ENCODE measurements at regions not wholly inside any gene's neighbourhood (a gene's known extent, or its start where the extent isn't known, plus 50 kb on each side); places are given as distances from the start of the nearest gene placed in this dataset.

GRCh38 chr5:124333298-124333979, 413.0 kb downstream of the ZNF608 start:
- H3K4me3 Mint-ChIP-seq, result no peak overlapping the region
- CTCF ChIA-PET, result no interaction called here
- H3K27ac Mint-ChIP-seq, result no peak overlapping the region
- H3K4me1 Mint-ChIP-seq, result no peaks in the 10 kb centered on the region
- peaks cover 2% of the 10 kb centered on the region for H3K9me3 Mint-ChIP-seq (ENCODE audit: low read depth)
- H3K36me3 Mint-ChIP-seq, result no peaks in the 10 kb centered on the region
- DNase-seq (no peak), ATAC-seq (no peak)
- H3K27me3 Mint-ChIP-seq, result no peaks in the 10 kb centered on the region

- ATAC-seq, result no peak
- no peak overlapping the region for H3K4me3 Mint-ChIP-seq
These were observed 414.2 kb downstream of the ZNF608 start for GRCh38 chr5:124332273-124332672.

DNA sequence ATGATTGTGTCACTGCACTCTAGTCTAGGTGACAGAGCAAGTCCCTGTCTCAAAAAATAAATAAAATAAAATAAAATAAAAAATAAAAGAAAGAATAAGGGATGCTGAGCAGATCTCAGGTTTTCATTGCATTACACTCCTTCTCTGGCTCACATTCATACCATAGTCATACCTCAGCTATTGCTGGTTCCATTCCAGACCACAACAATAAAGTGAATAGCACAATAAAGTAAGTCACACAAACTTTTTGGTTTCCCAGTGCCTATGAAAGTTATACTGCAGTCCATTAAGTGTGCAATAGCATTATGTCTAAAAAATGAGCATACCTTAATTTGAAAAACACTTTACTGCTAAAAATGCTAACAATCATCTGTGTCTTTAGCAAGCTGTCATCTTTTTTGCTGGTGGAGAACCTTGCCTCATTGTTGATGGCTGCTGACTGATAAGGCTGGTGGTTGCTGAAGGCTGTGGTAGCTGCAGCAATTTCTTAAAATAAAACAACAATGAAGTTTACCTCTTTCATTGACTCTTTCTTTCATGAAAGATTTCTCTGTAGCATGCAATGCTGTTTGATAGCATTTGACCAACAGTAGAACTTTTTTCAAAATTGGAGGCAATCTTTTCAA, 415.7 kb downstream of the ZNF608 start:
- Mint-ChIP-seq H3K4me1 (no peaks in the 10 kb centered on the region), H3K27me3 (no peaks in the 10 kb centered on the region), H3K4me3 (no peak overlapping the region), H3K36me3 (no peaks in the 10 kb centered on the region), H3K27ac (no peak overlapping the region), H3K9me3 (ENCODE audit: low read depth) (peaks cover 2% of the 10 kb centered on the region)
- CTCF ChIA-PET, result no interaction called here
- ATAC-seq (no peak), DNase-seq (no peak)

More at GRCh38 chr5:124332273-124332672, 414.2 kb downstream of the ZNF608 start:
- Mint-ChIP-seq H3K9me3 (ENCODE audit: low read depth) (peaks cover 2% of the 10 kb centered on the region), H3K36me3 (no peaks in the 10 kb centered on the region), H3K27me3 (no peaks in the 10 kb centered on the region), H3K4me1 (no peaks in the 10 kb centered on the region), H3K27ac (no peak overlapping the region)
- CTCF ChIA-PET, result no interaction called here
- DNase-seq, result no peak

DNA sequence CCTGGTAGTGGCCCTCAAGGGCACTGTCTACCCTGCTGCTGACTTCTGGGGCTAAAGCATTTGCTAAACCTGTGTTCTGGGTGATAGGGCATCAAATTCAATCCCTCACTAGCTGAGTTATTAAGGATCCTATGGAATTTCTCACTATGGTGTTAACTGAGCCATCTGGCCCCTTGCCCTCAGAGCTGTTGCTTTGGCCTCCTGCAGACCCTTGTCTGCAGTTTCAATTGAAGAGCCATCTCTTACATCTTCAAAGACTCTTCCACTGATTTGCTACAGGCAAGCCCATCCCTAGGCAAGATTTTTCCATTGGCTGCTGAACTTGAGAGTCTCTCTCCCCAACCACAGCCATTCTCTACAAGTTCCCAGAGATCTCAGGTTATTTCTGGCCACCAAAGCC, 418.2 kb downstream of the ZNF608 start:
- no peaks in the 10 kb centered on the region for H3K27me3 Mint-ChIP-seq
- no peaks in the 10 kb centered on the region for H3K36me3 Mint-ChIP-seq
- no peaks in the 10 kb centered on the region for H3K4me1 Mint-ChIP-seq
- no peak overlapping the region for H3K27ac Mint-ChIP-seq
- CTCF ChIA-PET, result no interaction called here
- H3K9me3 Mint-ChIP-seq (ENCODE audit: low read depth), result peaks cover 2% of the 10 kb centered on the region
- no peak overlapping the region for H3K4me3 Mint-ChIP-seq
- ATAC-seq (no peak), DNase-seq (no peak)

DNA sequence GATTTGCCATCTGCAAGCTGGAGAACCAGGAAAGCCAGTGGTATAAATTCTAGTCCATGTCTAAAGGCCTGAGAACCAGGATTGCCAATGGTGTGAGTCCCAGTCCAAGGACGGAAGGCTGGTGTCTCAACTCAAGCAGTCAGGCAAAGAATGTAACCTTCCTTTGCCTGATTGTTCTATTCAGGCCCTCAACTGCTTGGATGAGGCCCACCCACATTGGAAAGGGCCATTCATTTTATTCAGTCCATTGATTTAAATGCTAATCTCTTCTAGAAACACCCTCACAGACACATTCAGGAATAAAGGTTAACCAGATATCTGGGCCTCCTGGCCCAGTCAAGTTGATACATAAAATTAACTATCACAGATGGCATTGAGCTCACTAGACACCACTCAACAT, 427.8 kb downstream of the ZNF608 start:
- no peaks in the 10 kb centered on the region for H3K36me3 Mint-ChIP-seq
- no peak overlapping the region for H3K27ac Mint-ChIP-seq
- no peak overlapping the region for H3K4me3 Mint-ChIP-seq
- no peaks in the 10 kb centered on the region for H3K27me3 Mint-ChIP-seq
- ATAC-seq (no peak), DNase-seq (no peak)
- no peaks in the 10 kb centered on the region for H3K4me1 Mint-ChIP-seq
- no peaks in the 10 kb centered on the region for H3K9me3 Mint-ChIP-seq (ENCODE audit: low read depth)
- CTCF ChIA-PET, result no interaction called here

- H3K4me1 Mint-ChIP-seq, result no peaks in the 10 kb centered on the region
- H3K4me3 Mint-ChIP-seq, result no peak overlapping the region
- no peak for DNase-seq
- no peak for ATAC-seq
- H3K27ac Mint-ChIP-seq, result no peak overlapping the region
- H3K9me3 Mint-ChIP-seq (ENCODE audit: low read depth), result no peaks in the 10 kb centered on the region
- no peaks in the 10 kb centered on the region for H3K36me3 Mint-ChIP-seq
- CTCF ChIA-PET, result no interaction called here
- H3K27me3 Mint-ChIP-seq, result no peaks in the 10 kb centered on the region
These were observed 429.0 kb downstream of the ZNF608 start for GRCh38 chr5:124317451-124317850.

DNA sequence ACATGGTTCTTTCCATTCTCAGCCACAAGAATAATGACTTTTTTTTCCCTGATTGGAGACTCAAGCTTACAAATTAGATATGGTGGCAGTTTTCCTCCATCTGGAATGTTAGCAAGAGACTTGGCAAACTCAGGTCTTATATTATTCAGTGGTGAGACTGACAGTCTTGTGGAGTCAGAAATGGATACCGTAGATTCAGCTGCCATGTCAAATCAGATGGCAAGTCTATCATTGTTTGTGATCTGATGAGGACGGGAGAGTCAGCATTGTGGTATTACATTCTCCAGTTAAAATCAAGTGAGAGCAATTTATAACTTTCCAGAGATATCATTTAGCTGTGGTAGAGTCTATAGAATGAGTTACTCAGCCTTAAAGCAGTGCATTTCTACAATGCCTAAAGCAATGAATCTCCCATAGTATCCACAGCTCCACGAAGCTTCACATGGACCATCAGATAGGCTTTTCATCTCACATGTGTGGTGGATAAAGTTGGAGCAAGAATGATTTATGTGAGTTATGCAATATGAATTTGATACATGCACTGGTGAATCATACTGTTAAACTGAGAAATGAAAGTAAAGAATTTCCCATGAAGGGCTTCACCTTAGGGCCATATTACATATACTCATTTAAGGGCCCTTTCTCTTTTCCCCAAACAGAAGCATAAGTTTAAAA, 430.6 kb downstream of the ZNF608 start:
- CTCF ChIA-PET, result no interaction called here
- Mint-ChIP-seq H3K9me3 (ENCODE audit: low read depth) (no peaks in the 10 kb centered on the region), H3K36me3 (no peaks in the 10 kb centered on the region), H3K27ac (no peak overlapping the region), H3K27me3 (no peaks in the 10 kb centered on the region), H3K4me1 (no peaks in the 10 kb centered on the region), H3K4me3 (no peak overlapping the region)
- DNase-seq (no peak), ATAC-seq (no peak)

GRCh38 chr5:124310453-124310852, 436.0 kb downstream of the ZNF608 start:
- Mint-ChIP-seq H3K4me1 (no peaks in the 10 kb centered on the region), H3K36me3 (no peaks in the 10 kb centered on the region)
- CTCF ChIA-PET, result no interaction called here

DNA sequence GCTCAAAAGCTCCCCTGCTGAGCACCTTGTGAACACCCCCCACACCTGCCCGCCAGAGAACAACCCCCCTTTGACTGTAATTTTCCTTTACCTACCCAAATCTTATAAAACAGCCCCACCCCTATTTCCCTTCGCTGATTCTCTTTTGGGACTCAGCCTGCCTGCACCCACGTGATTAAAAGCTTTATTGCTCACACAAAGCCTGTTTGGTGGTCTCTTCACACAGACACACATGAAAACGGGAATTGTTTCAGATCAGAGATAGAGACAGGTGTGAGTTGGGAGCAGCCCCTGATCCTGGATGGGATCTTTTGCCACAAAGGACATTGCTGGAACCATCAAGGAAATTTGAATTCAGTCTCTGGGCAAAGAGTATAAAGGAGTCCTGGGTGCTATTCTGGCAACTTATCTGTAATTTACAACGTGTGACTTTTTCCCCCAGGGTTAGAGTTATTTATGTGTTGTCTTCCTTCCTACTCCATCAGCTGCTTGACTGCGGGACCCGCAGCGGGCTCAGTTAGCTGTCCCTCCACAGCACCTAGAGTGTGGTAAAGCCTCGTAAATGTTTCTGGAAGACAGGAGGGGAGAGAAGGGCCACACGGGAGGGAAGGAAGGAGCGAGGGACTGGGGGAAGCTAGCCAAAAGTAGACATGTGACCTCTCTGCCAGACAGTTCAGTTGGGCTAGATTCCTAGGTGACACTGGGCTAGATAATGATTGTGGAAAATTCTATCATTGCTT, 437.0 kb downstream of the ZNF608 start:
- no peak for ATAC-seq
- Mint-ChIP-seq H3K27ac (no peak overlapping the region), H3K27me3 (no peaks in the 10 kb centered on the region), H3K9me3 (ENCODE audit: low read depth) (no peaks in the 10 kb centered on the region), H3K4me3 (no peak overlapping the region), H3K4me1 (no peaks in the 10 kb centered on the region), H3K36me3 (no peaks in the 10 kb centered on the region)
- CTCF ChIA-PET, result no interaction called here
- DNase-seq, result no peak

More at GRCh38 chr5:124310453-124310852, 436.0 kb downstream of the ZNF608 start:
- DNase-seq, result no peak
- no peak for ATAC-seq
- Mint-ChIP-seq H3K27ac (no peak overlapping the region), H3K27me3 (no peaks in the 10 kb centered on the region), H3K9me3 (ENCODE audit: low read depth) (no peaks in the 10 kb centered on the region), H3K4me3 (no peak overlapping the region)

DNA sequence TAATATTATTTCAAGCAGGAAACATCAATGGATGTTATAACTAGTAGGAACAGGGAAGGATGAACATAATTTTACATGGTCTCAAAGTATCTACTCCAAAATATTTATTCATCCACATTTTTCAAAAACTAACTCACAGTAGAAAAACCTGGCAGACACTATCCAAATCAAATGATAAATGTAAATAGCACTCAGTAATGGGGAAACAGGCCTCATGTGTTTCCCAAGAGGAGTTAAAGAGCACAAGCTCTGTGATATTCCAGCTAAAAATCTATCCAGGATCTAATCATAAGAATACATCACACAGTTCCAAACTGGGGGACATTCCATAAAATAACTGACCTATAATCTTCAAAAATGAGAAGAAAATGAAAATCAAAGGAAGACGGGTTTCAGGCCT, 443.1 kb downstream of the ZNF608 start:
- no peak overlapping the region for H3K27ac Mint-ChIP-seq
- ATAC-seq (no peak), DNase-seq (no peak)
- no peaks in the 10 kb centered on the region for H3K9me3 Mint-ChIP-seq (ENCODE audit: low read depth)
- H3K4me1 Mint-ChIP-seq, result no peaks in the 10 kb centered on the region
- no peaks in the 10 kb centered on the region for H3K36me3 Mint-ChIP-seq
- CTCF ChIA-PET, result no interaction called here
- no peaks in the 10 kb centered on the region for H3K27me3 Mint-ChIP-seq
- H3K4me3 Mint-ChIP-seq, result no peak overlapping the region

GRCh38 chr5:124302533-124302932, 443.9 kb downstream of the ZNF608 start:
- Mint-ChIP-seq H3K27ac (no peak overlapping the region), H3K4me3 (no peak overlapping the region), H3K27me3 (no peaks in the 10 kb centered on the region), H3K36me3 (no peaks in the 10 kb centered on the region), H3K9me3 (ENCODE audit: low read depth) (no peaks in the 10 kb centered on the region), H3K4me1 (no peaks in the 10 kb centered on the region)
- DNase-seq (no peak), ATAC-seq (no peak)
- CTCF ChIA-PET, result no interaction called here

GRCh38 chr5:124301850-124302249, 444.6 kb downstream of the ZNF608 start:
- Mint-ChIP-seq H3K9me3 (ENCODE audit: low read depth) (no peaks in the 10 kb centered on the region), H3K4me3 (no peak overlapping the region), H3K4me1 (no peaks in the 10 kb centered on the region), H3K27ac (no peak overlapping the region), H3K27me3 (no peaks in the 10 kb centered on the region), H3K36me3 (no peaks in the 10 kb centered on the region)
- CTCF ChIA-PET, result no interaction called here
- ATAC-seq (no peak), DNase-seq (no peak)

DNA sequence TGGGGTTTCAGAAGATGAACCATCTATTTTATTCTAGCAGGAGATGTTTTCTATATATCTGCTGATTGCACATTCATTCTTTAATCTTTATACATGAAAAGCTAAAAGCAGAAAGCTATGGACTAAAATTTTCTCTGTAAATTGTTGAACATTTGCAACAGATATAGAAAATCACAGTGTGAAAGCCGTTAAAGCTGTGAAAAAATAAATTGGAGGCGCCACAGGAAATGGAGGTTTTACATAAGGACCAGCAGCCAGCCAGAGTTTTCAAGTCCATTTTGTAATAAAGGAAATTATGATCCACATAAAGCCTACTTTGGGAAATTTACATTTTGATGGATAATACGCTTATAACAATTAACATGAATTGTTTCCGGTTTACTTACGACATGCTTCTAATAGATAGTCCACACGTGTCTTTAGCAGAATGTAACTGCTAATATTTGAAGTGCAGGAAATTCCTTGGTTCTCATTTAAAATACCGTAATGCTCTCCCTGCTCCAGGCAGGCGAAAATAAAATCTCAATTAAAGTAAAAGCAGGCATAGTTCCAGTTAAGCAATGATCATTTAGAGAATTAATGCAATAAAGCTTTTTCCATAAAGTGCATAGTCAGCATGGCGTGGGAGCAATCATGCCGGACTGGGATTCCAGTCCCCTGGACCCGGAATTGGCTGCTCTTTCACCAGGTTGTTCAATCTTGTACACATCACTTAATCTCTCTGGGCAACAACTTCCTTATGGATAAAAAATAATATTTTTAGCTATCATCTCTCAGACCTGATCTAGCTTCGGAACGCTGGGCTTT, 445.4 kb downstream of the ZNF608 start:
- Mint-ChIP-seq H3K4me3 (no peak overlapping the region), H3K4me1 (no peaks in the 10 kb centered on the region), H3K9me3 (ENCODE audit: low read depth) (peaks cover under 1% of the 10 kb centered on the region), H3K36me3 (no peaks in the 10 kb centered on the region), H3K27ac (no peak overlapping the region), H3K27me3 (no peaks in the 10 kb centered on the region)
- no peak for ATAC-seq
- DNase-seq, result no peak
- CTCF ChIA-PET, result no interaction called here
